Fibroblast of the aortic adventitia (primary cell): ENCODE measurements at regions not wholly inside any gene's neighbourhood (a gene's known extent, or its start where the extent isn't known, plus 50 kb on each side); places are given as distances from the start of the nearest gene placed in this dataset.

Source experiments
- DNase-seq: peaks from one replicate; pipeline ENCODE4 v3.0.0-alpha.2; 2010; ENCODE audit warnings: low read depth
- H3K4me3 ChIP-seq: 2 replicates; pipeline ENCODE4 v1.5.1; 2011; ENCODE audit warnings: low read depth, mild to moderate bottlenecking, control low read depth, low read length, moderate library complexity
- TF ChIP-seq, protein P1 (sequence below): IDR thresholded peaks from 2 replicates; pipeline ENCODE4 v1.5.1; 2011; ENCODE audit warnings: mild to moderate bottlenecking, low read length, control low read depth, inconsistent platforms; ENCODE audit not compliant: insufficient read depth

DNA sequence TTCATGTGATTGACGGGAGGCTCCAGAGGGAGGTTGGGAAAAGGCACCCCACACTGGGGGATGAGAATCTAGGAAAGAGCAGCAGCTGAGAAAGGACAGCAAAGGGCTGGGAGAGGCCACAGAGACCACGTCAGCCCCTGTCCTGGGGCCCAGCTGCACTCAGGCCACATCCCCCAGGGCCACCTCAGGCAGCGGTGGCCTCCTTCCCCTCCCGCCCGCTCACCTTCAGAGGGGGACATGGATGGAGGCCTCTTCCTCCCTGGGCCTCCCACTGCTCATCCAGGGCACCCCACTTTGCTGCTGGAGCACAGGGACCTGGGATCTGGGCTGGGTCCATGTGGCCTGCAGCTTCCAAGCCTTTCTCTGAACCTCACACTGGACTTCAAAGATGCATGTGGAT is 199.8 kb upstream of the HDAC4 start:
- DNase-seq: no peak
- H3K4me3 ChIP-seq: no peak overlapping the region
- TF ChIP-seq, protein P1, sequence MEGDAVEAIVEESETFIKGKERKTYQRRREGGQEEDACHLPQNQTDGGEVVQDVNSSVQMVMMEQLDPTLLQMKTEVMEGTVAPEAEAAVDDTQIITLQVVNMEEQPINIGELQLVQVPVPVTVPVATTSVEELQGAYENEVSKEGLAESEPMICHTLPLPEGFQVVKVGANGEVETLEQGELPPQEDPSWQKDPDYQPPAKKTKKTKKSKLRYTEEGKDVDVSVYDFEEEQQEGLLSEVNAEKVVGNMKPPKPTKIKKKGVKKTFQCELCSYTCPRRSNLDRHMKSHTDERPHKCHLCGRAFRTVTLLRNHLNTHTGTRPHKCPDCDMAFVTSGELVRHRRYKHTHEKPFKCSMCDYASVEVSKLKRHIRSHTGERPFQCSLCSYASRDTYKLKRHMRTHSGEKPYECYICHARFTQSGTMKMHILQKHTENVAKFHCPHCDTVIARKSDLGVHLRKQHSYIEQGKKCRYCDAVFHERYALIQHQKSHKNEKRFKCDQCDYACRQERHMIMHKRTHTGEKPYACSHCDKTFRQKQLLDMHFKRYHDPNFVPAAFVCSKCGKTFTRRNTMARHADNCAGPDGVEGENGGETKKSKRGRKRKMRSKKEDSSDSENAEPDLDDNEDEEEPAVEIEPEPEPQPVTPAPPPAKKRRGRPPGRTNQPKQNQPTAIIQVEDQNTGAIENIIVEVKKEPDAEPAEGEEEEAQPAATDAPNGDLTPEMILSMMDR: no peak

DNA sequence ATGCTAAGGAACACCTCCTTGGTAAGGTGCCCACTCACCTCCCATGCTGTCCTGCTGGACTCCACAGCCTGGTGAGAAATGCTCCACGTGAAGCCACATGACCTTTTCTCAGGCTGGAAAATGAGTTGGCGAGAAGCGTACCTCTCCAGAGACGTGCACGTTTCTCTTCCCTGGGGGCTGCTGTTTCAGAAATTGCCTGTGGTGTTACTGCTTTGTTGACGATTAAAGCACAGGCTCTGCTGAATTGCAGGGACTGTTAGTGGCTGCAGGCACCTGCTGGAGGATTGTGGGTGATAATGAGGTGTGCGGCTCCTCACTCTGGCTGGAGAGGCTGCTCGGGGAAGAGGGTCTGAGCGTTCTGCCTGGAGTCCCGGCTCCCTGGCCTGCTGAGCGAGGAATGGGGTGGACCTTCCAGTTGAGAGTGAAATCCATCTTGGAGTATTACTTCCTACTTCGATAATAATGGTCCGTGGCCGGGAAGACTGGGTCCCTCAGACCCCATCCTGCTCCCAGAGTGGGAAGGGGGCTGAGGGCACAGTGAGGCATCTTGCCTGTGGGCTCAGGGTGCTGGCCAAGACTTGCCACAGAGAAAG is 199.3 kb upstream of the HDAC4 start:
- TF ChIP-seq, protein P1: no peak
- DNase-seq: no peak
- H3K4me3 ChIP-seq: no peak overlapping the region

DNA sequence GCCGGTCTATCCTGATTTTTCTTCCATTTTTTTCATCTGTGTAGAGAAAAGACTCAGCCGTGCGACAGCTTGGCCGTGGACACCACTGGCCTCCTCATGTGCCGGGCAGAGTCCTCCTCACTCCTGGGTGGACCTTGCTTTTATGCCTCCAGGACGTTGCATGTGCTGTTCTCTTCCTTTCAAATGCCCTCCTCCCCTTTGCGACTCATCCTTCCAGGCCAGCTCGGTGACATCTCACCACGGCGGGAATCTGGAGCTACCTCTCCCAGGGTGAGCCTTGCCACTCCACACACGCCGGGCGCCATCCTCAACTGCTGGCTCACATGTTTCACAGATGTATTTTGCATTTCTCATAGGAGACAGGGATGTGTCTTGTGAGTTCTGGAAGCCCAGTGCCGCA is 198.5 kb upstream of the HDAC4 start:
- no peak for DNase-seq
- H3K4me3 ChIP-seq: no peak overlapping the region
- TF ChIP-seq, protein P1: no peak

DNA sequence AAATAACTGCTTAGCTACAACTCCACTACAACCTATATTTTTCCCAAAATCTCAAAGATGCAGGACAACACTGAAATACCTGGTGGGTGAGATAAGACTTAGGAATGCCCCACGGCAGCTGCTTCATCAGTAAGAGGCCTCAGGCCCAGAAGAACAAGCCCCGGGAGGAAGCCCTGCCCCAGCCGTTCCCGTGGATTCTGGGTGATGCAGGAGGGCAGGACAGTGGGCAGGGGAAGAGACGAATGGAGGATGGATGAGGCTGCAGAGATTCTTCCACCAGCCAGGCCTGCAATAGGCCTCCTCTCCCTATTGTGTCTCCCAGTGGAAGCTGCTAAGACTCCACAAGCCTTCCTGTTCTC is 197.9 kb upstream of the HDAC4 start:
- H3K4me3 ChIP-seq: no peak overlapping the region
- TF ChIP-seq, protein P1: no peak
- no peak for DNase-seq

DNA sequence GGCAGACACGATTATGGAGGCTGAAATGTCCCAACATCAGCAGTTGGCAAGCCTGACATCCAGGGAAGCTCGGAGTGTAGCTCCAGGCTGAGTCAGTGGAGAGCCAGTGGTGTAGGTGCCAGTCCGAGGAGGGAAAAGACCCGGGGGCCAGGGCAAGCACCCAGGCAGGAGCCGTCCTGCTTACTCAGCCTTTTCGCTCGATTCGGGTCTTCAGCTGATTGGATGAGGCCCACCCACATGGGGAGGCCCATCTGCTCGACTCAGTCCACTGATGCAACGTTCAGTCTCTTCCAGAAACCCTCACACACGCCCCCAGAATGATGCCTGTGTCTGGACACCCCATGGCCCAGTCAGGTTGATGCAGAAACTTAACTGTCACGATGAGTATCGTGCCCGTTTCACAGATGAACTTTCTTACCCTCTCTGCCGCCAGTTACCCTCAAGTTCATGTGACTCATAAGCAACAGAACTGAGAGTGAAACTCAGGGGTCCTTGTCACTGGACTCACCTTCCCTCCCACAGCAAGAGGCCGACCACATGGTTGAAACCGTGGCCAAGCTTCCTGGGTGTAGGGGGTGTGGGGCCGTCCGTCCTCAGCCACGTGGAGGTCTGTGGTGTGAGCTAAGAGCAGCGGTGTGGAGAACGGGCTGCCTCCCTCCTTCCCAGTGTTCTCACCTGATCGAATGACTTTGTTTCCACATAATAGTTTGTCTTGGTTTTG is 197.4 kb upstream of the HDAC4 start:
- TF ChIP-seq, protein P1: no peak
- no peak overlapping the region for H3K4me3 ChIP-seq
- DNase-seq: no peak

DNA sequence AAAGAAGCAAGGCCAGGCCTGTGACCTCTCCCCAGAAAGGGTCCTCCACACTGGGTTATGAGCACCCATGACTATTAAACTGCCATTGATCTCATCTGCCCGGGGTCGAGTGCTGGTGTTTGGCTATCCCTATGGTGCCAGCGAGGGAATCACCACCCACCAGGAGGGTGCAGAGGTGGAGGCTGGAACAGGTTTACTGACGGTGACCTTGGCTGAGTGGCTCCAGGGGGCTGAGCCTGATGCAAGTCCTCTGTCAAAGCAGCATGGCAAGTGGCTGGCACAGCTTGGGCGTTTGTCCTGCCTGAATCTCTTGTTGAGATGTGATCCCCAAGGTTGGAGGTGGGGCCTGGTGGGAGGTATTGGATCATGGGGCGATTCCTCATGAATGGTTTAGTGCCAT is 196.4 kb upstream of the HDAC4 start:
- no peak overlapping the region for H3K4me3 ChIP-seq
- TF ChIP-seq, protein P1: no peak
- DNase-seq: no peak

DNA sequence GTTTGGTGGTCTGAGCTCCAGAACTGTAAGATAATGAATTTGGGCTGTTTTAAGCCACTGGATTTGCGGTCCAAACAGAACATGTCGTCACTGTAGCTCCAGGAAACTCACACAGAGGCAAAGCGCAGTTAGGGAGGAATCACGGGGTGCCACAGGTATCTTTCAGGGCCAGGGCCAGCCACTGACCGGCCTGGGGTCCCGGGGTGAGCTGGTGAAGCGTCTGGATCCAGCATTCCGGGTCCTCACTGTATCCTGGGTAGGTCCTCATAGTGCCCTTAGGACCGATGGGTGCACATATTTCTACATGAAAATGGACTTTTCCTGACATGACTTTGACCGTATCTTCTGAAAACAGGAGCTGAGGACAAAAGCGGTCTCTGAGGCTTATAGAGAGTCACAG is 196.0 kb upstream of the HDAC4 start:
- TF ChIP-seq, protein P1: no peak
- no peak overlapping the region for H3K4me3 ChIP-seq
- no peak for DNase-seq
